IMR-90 (cell line): ENCODE measurements at regions not wholly inside any gene's neighbourhood (a gene's known extent, or its start where the extent isn't known, plus 50 kb on each side); places are given as distances from the start of the nearest gene placed in this dataset.

ENCODE experiments used
- CEBPB ChIP-seq: IDR thresholded peaks from 2 replicates; pipeline ENCODE4 v1.6.1; 2012; ENCODE audit warnings: low read depth, low read length, improper control_type of control experiment
- MAFK ChIP-seq: IDR thresholded peaks from 2 replicates; pipeline ENCODE4 v1.6.1; 2012; ENCODE audit warnings: low read depth, low read length, improper control_type of control experiment
- MXI1 ChIP-seq: IDR thresholded peaks from 2 replicates; pipeline ENCODE4 v1.6.1; 2012; ENCODE audit warnings: low read depth, mild to moderate bottlenecking, low read length, moderate library complexity, borderline replicate concordance
- NFE2L2 ChIP-seq: fragments of 150-350 bp; IDR thresholded peaks from 2 replicates; pipeline ENCODE4 v1.6.1; 2016; ENCODE audit warnings: low read depth, mild to moderate bottlenecking, low read length
- POLR2A ChIP-seq: IDR thresholded peaks from 2 replicates; pipeline ENCODE4 v1.6.1; 2012; ENCODE audit warnings: mild to moderate bottlenecking, low read depth, low read length
- RAD21 ChIP-seq: IDR thresholded peaks from 2 replicates; pipeline ENCODE4 v1.6.1; 2012; ENCODE audit warnings: low read length, improper control_type of control experiment
- RCOR1 ChIP-seq: IDR thresholded peaks from 2 replicates; pipeline ENCODE4 v1.6.1; 2012; ENCODE audit warnings: mild to moderate bottlenecking, low read length, improper control_type of control experiment; ENCODE audit not compliant: insufficient replicate concordance
- RFX5 ChIP-seq: IDR thresholded peaks from 2 replicates; pipeline ENCODE4 v1.8.0; 2012; ENCODE audit warnings: low read depth, mild to moderate bottlenecking, low read length, moderate library complexity
- TF ChIP-seq, protein P1 (sequence below): conservative IDR thresholded peaks from 2 replicates; pipeline ENCODE4 v1.5.1; 2012; ENCODE audit warnings: mild to moderate bottlenecking, low read depth, low read length, improper control_type of control experiment

DNA sequence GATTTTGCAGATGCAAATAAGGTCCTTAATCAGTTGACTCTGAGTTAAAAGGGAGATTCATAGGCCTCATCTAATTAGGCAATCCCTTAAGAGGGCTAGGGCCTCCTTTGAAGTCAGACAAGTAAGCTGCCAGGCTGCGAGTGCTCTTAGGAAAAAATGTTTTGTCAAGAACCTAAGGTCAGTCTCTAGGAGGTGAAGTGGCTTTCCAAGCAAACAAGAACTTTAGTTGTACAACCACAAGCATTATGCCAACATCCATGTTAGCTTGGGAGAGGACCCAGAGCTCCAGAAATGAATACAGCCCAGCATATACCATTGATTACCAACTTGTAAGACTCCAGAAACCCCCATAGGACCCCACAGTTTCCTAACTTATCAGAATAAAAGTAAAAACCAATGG is 1366.2 kb downstream of the PLA2G4A start:
- TF ChIP-seq POLR2A (no peak), NFE2L2 (no peak), MXI1 (no peak), RFX5 (no peak), MAFK (no peak), CEBPB (no peak), RCOR1 (no peak), RAD21 (no peak)
- TF ChIP-seq, protein P1, sequence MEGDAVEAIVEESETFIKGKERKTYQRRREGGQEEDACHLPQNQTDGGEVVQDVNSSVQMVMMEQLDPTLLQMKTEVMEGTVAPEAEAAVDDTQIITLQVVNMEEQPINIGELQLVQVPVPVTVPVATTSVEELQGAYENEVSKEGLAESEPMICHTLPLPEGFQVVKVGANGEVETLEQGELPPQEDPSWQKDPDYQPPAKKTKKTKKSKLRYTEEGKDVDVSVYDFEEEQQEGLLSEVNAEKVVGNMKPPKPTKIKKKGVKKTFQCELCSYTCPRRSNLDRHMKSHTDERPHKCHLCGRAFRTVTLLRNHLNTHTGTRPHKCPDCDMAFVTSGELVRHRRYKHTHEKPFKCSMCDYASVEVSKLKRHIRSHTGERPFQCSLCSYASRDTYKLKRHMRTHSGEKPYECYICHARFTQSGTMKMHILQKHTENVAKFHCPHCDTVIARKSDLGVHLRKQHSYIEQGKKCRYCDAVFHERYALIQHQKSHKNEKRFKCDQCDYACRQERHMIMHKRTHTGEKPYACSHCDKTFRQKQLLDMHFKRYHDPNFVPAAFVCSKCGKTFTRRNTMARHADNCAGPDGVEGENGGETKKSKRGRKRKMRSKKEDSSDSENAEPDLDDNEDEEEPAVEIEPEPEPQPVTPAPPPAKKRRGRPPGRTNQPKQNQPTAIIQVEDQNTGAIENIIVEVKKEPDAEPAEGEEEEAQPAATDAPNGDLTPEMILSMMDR, result no peak
